ENCODE measurements at regions not wholly inside any gene's neighbourhood (a gene's known extent, or its start where the extent isn't known, plus 50 kb on each side); places are given as distances from the start of the nearest gene placed in this dataset.

- TF ChIP-seq GATA2 (IDR thresholded peaks at IDR 0.05; ENCODE audit: low read depth, low read length): no peak
- TF ChIP-seq GATA3 (IDR thresholded peaks at IDR 0.05; ENCODE audit: low read depth, low read length): no peak
Observed at GRCh38 chr22:27648074-27648473, 153.5 kb downstream of the MN1 start.

GRCh38 chr22:27648853-27649252 is 152.7 kb downstream of the MN1 start:
- TF ChIP-seq GATA2 (IDR thresholded peaks at IDR 0.05; ENCODE audit: low read depth, low read length) (no peak), GATA3 (IDR thresholded peaks at IDR 0.05; ENCODE audit: low read depth, low read length) (no peak)

DNA sequence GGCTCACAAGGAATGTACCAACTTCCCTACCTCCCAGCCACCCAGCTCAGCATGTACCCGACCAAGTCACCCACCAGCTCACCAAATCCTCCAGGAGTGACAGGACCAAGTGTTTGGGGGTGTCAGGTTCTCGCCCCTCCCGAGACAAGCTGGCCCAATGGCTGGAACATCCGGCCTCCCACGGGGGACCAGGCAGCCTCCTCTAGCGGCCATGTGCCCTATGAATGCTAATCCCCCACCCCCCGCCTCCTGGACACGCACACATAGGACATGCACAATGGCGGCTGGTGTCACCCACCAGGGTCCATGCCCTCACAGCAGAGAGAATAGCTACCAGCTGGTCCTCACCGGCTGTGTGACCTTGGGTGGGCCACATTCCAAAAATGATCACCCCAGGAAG is 151.0 kb downstream of the MN1 start:
- TF ChIP-seq GATA2 (IDR thresholded peaks at IDR 0.05; ENCODE audit: low read depth, low read length) (no peak), GATA3 (IDR thresholded peaks at IDR 0.05; ENCODE audit: low read depth, low read length) (no peak)

GRCh38 chr22:27650985-27651384 is 150.6 kb downstream of the MN1 start:
- no peak for TF ChIP-seq GATA3 (IDR thresholded peaks at IDR 0.05; ENCODE audit: low read depth, low read length)
- no peak for TF ChIP-seq GATA2 (IDR thresholded peaks at IDR 0.05; ENCODE audit: low read depth, low read length)

DNA sequence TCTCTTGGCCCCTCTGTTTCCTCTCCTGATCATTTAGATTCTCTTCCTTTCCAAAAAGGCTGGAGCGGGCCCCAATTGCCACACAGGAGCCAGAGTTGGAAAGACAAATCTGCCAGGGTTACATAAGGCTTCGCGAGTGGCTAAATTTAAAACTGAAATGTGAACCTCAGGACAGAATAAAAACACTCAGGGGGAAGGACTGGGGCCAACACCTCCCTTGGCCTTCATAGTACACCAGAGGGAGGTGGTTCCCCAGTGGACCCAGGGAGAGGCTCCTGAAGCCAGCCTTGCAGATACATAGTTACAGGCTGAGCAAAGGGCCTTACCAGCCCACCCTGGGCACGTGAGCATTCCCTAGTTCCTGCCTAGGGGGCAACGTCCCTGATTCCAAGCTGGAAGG is 150.1 kb downstream of the MN1 start:
- no peak for TF ChIP-seq GATA3 (IDR thresholded peaks at IDR 0.05; ENCODE audit: low read depth, low read length)
- TF ChIP-seq GATA2 (IDR thresholded peaks at IDR 0.05; ENCODE audit: low read depth, low read length): no peak

DNA sequence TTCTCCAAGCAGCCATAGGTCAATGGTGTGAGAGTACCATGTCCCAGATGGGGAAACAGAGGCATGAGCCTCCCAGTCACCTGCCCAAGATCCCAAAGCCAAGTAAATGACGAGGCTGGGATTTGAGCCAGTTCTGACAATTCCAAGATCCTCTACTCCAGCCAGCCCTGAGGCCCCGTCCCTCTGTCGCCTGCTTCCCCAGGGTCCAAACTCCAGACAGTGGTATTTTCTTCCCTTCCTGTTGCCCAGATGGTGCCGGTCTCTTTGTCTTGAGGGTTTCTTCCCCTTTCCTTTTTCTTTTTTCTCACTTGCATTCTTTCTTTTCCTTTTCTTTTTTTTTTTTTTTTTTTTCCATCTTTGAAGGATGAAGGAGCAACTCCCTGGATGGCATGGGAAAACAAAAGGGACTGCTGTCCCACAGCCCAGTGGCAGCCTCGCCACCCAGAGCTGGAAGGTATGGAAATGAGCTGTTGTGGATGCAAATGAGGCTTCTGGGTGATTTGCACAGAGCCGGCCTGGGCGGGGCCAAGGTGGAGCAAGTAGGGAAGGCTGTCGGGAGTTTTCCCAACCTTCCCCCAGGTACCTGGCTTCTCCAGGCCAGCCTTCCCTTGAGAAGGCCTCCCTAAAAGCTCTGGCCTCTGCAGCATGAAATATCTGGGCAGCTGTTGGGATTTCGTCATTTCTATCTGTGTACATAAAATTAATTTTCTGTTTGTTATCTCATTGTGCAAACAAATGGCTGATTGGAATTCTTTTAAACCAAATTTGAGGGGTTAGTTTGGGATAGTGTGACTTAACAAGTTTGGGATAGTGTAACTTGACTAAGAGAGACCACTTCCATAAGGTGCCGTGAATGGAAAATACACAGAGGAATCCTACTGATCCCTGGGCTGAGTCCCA is 146.8 kb downstream of the MN1 start:
- TF ChIP-seq GATA3 (IDR thresholded peaks at IDR 0.05; ENCODE audit: low read depth, low read length): no peak
- TF ChIP-seq GATA2 (IDR thresholded peaks at IDR 0.05; ENCODE audit: low read depth, low read length): no peak

GRCh38 chr22:27655582-27656185 is 145.9 kb downstream of the MN1 start:
- no peak for TF ChIP-seq GATA2 (IDR thresholded peaks at IDR 0.05; ENCODE audit: low read depth, low read length)
- no peak for TF ChIP-seq GATA3 (IDR thresholded peaks at IDR 0.05; ENCODE audit: low read depth, low read length)

GRCh38 chr22:27656970-27657369 is 144.6 kb downstream of the MN1 start:
- no peak for TF ChIP-seq GATA3 (IDR thresholded peaks at IDR 0.05; ENCODE audit: low read depth, low read length)
- TF ChIP-seq GATA2 (IDR thresholded peaks at IDR 0.05; ENCODE audit: low read depth, low read length): no peak

GRCh38 chr22:27660306-27660705 is 141.2 kb downstream of the MN1 start:
- TF ChIP-seq GATA3 (IDR thresholded peaks at IDR 0.05; ENCODE audit: low read depth, low read length) (no peak), GATA2 (IDR thresholded peaks at IDR 0.05; ENCODE audit: low read depth, low read length) (no peak)

DNA sequence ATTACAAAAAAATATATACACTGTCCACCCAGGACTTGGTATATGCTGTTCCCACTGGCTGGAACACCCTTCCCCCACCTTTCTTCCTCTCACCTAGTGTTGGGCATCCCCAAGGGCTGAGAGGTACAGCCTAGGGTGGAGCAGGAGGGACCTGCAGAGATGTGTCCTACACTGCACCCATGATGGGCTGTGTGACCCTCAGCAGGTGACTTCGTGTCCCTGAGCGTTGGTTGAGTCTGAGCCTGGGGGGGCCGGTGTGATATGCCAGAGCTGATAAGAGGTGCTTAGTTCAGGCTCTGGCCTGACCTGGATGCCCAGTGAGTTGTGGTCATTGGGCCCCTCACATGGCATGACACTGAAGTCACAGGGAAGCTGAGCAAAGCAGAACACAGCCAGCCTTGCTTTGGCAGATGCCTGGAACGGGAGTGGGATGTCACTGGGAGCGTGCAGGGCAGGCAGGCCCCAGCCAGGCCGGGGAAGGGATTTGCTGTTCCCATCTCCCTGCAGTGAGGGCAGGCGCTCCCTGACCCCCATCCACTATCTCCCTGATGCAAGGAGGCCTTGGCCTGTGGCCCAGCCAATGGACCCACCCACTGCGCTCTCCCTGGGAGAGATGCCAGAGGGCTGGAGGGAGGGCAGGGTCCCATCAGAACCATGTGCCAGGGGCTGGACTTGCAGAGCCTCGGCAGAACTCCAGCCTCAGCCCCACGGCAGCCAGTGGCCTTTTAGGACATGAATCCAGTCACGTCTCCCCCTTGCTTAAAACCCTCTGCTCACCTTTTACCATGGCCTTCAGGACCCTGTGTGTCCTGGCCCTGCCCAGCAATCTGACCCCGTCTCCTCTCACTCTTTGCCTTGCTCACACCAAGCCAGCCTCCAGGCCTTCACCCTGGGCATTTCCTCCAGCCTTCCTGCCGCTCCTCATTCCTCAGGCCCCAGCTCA is 138.9 kb downstream of the MN1 start:
- no peak for TF ChIP-seq GATA2 (IDR thresholded peaks at IDR 0.05; ENCODE audit: low read depth, low read length)

- TF ChIP-seq GATA2 (IDR thresholded peaks at IDR 0.05; ENCODE audit: low read depth, low read length) (no peak), GATA3 (IDR thresholded peaks at IDR 0.05; ENCODE audit: low read depth, low read length) (no peak)
Observed at GRCh38 chr22:27663812-27664211, 137.7 kb downstream of the MN1 start.

GRCh38 chr22:27666272-27666997 is 135.1 kb downstream of the MN1 start:
- TF ChIP-seq GATA3 (IDR thresholded peaks at IDR 0.05; ENCODE audit: low read depth, low read length): no peak
- no peak for TF ChIP-seq GATA2 (IDR thresholded peaks at IDR 0.05; ENCODE audit: low read depth, low read length)

DNA sequence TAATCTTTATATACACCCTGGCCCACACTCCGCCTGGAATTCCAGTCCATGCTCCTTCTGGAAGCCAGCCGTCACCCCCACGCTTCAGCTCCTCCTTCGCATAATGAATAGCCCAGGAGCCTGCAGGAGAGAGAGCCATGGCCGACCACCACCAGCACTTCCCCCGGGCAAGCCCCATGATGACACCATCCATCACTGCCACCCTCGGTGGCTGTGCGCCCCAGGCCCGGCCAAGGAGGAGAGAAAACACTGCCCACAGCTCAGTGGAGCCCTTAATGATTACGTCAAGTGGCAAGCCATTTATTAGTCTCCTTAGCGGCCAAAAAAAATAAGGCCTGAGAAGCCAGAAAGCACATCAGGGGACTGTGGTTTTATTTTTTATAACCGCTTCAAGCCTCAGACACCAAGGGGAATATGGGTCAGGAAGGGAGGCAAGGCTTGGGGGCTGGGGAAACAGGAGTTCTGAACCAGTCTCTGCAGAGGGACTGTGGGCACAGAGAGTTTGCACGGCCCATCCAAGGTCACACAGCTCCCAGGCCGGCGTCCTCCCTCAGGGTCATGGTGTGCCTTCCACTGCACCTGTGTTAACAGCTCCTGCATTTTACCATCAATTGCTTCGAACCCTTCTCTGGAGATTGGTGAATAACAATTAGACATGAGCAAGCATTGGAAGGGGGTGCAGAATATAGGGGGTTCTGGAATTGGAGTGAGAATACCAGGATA is 134.3 kb downstream of the MN1 start:
- TF ChIP-seq GATA3 (IDR thresholded peaks at IDR 0.05; ENCODE audit: low read depth, low read length): no peak
- no peak for TF ChIP-seq GATA2 (IDR thresholded peaks at IDR 0.05; ENCODE audit: low read depth, low read length)
